ENCODE measurements at regions not wholly inside any gene's neighbourhood (a gene's known extent, or its start where the extent isn't known, plus 50 kb on each side); places are given as distances from the start of the nearest gene placed in this dataset.

GRCh38 chr19:28831462-28831861, 381.5 kb downstream of the UQCRFS1 start:
- TF ChIP-seq YY1 (IDR thresholded peaks at IDR 0.05; ENCODE audit: insufficient read depth, insufficient read length) (no peak), ZNF274 (IDR thresholded peaks at IDR 0.05; ENCODE audit: low read depth, low read length) (no peak)

All from NT2/D1 (cell line).